Neural crest cell (in vitro differentiated cells): ENCODE measurements at regions not wholly inside any gene's neighbourhood (a gene's known extent, or its start where the extent isn't known, plus 50 kb on each side); places are given as distances from the start of the nearest gene placed in this dataset.

Source experiments
- DNase-seq: peaks from one replicate; pipeline ENCODE4 v3.0.0; 2021; ENCODE audit warnings: low read depth, mixed read lengths, low spot score
- H3K27ac Mint-ChIP-seq: one replicate; pipeline ENCODE4 v1.8.0; 2021; ENCODE audit warnings: mild to moderate bottlenecking, mixed read lengths; ENCODE audit not compliant: unreplicated experiment
- H3K27me3 Mint-ChIP-seq: 2 replicates; pipeline ENCODE4 v1.8.0; 2021; ENCODE audit warnings: low read depth, mild to moderate bottlenecking, mixed read lengths
- H3K36me3 Mint-ChIP-seq: 2 replicates; pipeline ENCODE4 v1.8.0; 2021; ENCODE audit warnings: low read depth, mild to moderate bottlenecking, mixed read lengths
- H3K4me1 Mint-ChIP-seq: 2 replicates; pipeline ENCODE4 v1.8.0; 2021; ENCODE audit warnings: mixed read lengths
- H3K4me3 Mint-ChIP-seq: one replicate; pipeline ENCODE4 v1.8.0; 2021; ENCODE audit warnings: mild to moderate bottlenecking, mixed read lengths
- H3K9me3 Mint-ChIP-seq: 2 replicates; pipeline ENCODE4 v1.8.0; 2021; ENCODE audit warnings: mixed read lengths
- TF ChIP-seq, protein P1 (sequence below): fragments of 200-600 bp; sonication (generic); conservative IDR thresholded peaks from 2 replicates; pipeline ENCODE4 v1.5.0; 2021; ENCODE audit warnings: antibody characterized with exemption, mild to moderate bottlenecking

DNA sequence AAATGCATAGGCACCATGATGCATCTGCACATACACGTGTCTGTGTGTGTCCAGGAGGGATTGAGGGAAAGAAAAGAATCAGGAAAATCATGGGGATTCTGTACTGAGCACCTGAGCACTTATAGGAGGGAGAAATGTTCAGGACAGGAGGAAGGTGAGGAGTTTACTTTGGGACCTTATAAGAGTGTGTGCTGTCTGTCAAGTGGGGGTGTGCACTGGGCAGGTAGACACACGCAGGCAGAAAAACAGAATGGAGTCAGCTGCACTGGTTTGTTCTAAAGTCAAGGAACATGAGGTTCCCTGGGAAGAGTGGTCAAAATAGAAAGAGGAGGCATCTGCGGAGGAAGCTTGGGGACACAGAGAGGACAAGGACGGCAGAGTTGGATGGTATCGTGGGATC lies 92.2 kb upstream of the KCTD1 start:
- Mint-ChIP-seq H3K4me3 (no peak overlapping the region), H3K9me3 (no peaks in the 10 kb centered on the region), H3K27me3 (no peaks in the 10 kb centered on the region), H3K36me3 (no peaks in the 10 kb centered on the region), H3K4me1 (peaks cover 4% of the 10 kb centered on the region), H3K27ac (no peak overlapping the region)
- DNase-seq: no peak
- TF ChIP-seq, protein P1, sequence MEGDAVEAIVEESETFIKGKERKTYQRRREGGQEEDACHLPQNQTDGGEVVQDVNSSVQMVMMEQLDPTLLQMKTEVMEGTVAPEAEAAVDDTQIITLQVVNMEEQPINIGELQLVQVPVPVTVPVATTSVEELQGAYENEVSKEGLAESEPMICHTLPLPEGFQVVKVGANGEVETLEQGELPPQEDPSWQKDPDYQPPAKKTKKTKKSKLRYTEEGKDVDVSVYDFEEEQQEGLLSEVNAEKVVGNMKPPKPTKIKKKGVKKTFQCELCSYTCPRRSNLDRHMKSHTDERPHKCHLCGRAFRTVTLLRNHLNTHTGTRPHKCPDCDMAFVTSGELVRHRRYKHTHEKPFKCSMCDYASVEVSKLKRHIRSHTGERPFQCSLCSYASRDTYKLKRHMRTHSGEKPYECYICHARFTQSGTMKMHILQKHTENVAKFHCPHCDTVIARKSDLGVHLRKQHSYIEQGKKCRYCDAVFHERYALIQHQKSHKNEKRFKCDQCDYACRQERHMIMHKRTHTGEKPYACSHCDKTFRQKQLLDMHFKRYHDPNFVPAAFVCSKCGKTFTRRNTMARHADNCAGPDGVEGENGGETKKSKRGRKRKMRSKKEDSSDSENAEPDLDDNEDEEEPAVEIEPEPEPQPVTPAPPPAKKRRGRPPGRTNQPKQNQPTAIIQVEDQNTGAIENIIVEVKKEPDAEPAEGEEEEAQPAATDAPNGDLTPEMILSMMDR: no peak

DNA sequence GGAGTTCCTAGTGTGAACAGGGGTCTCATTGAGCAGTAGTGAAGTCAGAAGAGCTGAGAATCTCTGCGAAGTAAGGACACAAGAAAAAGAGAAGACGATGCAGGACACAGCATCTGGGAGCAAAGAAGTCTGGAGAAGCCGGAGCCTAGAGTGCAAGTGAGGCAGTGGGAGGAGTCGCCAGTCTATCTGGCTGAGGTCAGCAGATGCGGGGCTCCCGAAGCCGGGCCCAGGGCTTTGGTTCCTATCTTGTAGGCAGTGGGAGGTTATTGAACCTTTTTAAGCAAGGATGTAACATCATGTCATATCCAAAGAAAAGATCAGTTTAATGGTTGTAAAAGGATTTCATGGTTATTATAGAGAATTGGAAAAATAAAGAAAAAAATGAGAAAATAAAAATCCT lies 90.8 kb upstream of the KCTD1 start:
- Mint-ChIP-seq H3K36me3 (no peaks in the 10 kb centered on the region), H3K9me3 (no peaks in the 10 kb centered on the region), H3K27ac (no peak overlapping the region), H3K4me1 (peaks cover 4% of the 10 kb centered on the region), H3K27me3 (no peaks in the 10 kb centered on the region), H3K4me3 (no peak overlapping the region)
- TF ChIP-seq, protein P1: no peak
- DNase-seq: no peak

DNA sequence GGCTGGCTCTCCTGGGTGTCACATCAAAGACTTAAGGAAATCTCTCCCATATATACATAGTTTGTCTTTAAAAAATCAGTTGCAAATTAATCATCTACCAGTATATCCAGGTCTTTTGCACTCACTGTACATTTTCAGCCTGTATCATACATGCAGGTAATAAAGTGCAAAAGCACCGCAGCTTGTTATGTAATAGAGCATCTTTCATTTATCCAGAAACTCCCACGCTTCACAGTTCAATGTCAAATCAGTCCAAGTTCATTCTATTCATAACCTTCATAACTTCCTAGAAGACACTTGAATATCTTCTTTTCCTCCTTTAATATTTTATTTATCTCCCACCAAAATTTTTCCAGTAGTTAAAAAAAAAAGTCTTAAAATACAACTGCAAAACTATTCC lies 89.6 kb upstream of the KCTD1 start:
- Mint-ChIP-seq H3K4me3 (no peak overlapping the region), H3K9me3 (no peaks in the 10 kb centered on the region), H3K27me3 (no peaks in the 10 kb centered on the region), H3K27ac (no peak overlapping the region), H3K36me3 (no peaks in the 10 kb centered on the region), H3K4me1 (no peaks in the 10 kb centered on the region)
- TF ChIP-seq, protein P1: no peak
- DNase-seq: no peak

DNA sequence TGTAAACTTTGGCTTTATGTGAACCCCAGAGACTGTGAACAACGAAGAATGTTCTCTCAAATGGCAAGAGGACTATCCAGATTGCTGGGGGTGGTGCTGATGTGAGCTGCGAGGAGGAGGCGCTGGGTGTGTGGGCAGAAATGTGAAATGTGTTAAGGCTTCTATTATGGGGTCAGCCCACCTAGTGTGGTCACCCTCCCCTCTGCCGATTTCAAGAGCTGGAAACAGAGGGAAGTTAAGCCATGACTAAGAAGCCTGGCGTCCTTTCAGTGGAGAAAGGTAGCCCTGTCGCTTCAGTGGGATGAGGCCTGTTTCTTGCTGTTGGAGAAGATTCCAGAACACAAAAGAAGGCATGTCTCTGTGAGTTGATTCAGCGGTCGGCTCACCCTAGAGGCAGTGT lies 89.0 kb upstream of the KCTD1 start:
- Mint-ChIP-seq H3K27ac (no peak overlapping the region), H3K4me3 (no peak overlapping the region), H3K9me3 (no peaks in the 10 kb centered on the region), H3K36me3 (no peaks in the 10 kb centered on the region), H3K27me3 (no peaks in the 10 kb centered on the region), H3K4me1 (no peaks in the 10 kb centered on the region)
- no peak for DNase-seq
- TF ChIP-seq, protein P1: no peak

DNA sequence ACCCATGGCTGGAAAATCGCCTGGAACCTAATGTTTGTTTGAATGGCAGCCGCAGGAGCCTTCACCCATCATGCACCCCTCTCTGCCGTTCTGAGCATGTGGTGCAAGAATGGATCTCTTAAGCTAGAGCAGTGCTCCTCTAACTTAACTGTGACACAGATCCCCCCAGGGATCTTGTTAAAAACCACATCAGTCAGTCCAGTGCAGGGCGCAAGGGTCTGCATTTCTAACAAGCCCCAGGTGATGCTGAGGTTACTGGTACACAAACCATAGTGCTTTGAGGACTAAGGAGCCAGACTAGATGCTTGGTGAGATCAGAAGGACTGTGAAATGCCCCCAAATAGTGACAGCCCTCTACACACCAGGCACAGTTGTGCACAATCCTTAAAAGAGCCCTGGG lies 87.1 kb upstream of the KCTD1 start:
- H3K4me1 Mint-ChIP-seq: no peaks in the 10 kb centered on the region
- H3K36me3 Mint-ChIP-seq: no peaks in the 10 kb centered on the region
- no peak overlapping the region for H3K4me3 Mint-ChIP-seq
- H3K27me3 Mint-ChIP-seq: no peaks in the 10 kb centered on the region
- DNase-seq: no peak
- no peaks in the 10 kb centered on the region for H3K9me3 Mint-ChIP-seq
- H3K27ac Mint-ChIP-seq: no peak overlapping the region
- TF ChIP-seq, protein P1: no peak

DNA sequence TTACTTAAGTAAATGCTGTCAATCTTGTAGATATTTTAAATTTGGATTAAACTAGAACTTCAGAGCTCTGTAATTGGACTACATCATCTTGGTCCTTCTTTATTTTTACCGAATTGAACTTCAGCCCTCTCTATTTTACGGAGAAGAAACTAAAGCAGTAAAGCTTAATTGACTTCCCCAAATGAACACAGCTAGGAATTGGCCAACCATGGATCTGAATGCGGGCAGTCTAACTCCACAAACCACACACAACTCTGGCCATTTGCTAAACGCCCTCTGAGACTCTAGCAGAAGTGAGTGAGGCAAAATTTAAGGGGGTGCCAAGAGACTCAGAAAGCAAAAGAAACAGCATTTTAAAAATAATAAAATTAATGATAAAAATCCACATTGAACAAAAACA lies 86.3 kb upstream of the KCTD1 start:
- DNase-seq: no peak
- Mint-ChIP-seq H3K27ac (no peak overlapping the region), H3K4me1 (no peaks in the 10 kb centered on the region), H3K9me3 (no peaks in the 10 kb centered on the region), H3K27me3 (no peaks in the 10 kb centered on the region), H3K36me3 (no peaks in the 10 kb centered on the region), H3K4me3 (no peak overlapping the region)
- TF ChIP-seq, protein P1: no peak
